NT2/D1 (cell line): ENCODE measurements at regions not wholly inside any gene's neighbourhood (a gene's known extent, or its start where the extent isn't known, plus 50 kb on each side); places are given as distances from the start of the nearest gene placed in this dataset.

Experiments used
- DNase-seq: peaks from one replicate; pipeline ENCODE4 v3.0.0-alpha.2; 2011; ENCODE audit warnings: low read depth, low spot score
- H3K27me3 ChIP-seq: 2 replicates; pipeline ENCODE4 v1.6.0; 2011; ENCODE audit warnings: mild to moderate bottlenecking; ENCODE audit not compliant: insufficient read length, insufficient read depth
- H3K36me3 ChIP-seq: 2 replicates; pipeline ENCODE4 v1.6.1; 2011; ENCODE audit warnings: mild to moderate bottlenecking, low read length, mixed read lengths; ENCODE audit not compliant: insufficient read depth, insufficient read length
- H3K4me1 ChIP-seq: 2 replicates; pipeline ENCODE4 v1.5.1; 2011; ENCODE audit not compliant: insufficient read depth, insufficient read length
- H3K4me3 ChIP-seq: 2 replicates; pipeline ENCODE4 v1.5.1; 2011; ENCODE audit warnings: low read depth; ENCODE audit not compliant: insufficient read length
- H3K9ac ChIP-seq: 2 replicates; pipeline ENCODE4 v1.6.0; 2011; ENCODE audit warnings: low read depth; ENCODE audit not compliant: insufficient read length
- H3K9me3 ChIP-seq: 2 replicates; pipeline ENCODE4 v1.5.1; 2011; ENCODE audit warnings: mild to moderate bottlenecking, low read length; ENCODE audit not compliant: insufficient read depth
- SUZ12 ChIP-seq: IDR thresholded peaks from 2 replicates; pipeline ENCODE4 v1.6.1; 2011; ENCODE audit not compliant: insufficient read length, insufficient read depth; ENCODE audit errors: extremely low read depth
- YY1 ChIP-seq: IDR thresholded peaks from 2 replicates; pipeline ENCODE4 v1.6.1; 2011; ENCODE audit not compliant: insufficient read length, insufficient read depth
- ZNF274 ChIP-seq: IDR thresholded peaks from 2 replicates; pipeline ENCODE4 v1.6.1; 2011; ENCODE audit warnings: mild to moderate bottlenecking, low read depth, low read length

- TF ChIP-seq YY1: no peak
- TF ChIP-seq SUZ12: no peak
- no peak for TF ChIP-seq ZNF274
- DNase-seq: no peak
- no peak overlapping the region for H3K9ac ChIP-seq
- H3K4me3 ChIP-seq: no peak overlapping the region
- peaks cover 3% of the 10 kb centered on the region for H3K27me3 ChIP-seq
- no peaks in the 10 kb centered on the region for H3K9me3 ChIP-seq
- H3K36me3 ChIP-seq: no peaks in the 10 kb centered on the region
- peaks cover 2% of the 10 kb centered on the region for H3K4me1 ChIP-seq
Measured at GRCh38 chr16:66300501-66300900, 66.0 kb upstream of the CDH5 start.

GRCh38 chr16:66300037-66300436 lies 66.5 kb upstream of the CDH5 start:
- no peak for TF ChIP-seq YY1
- TF ChIP-seq SUZ12: no peak
- no peak for TF ChIP-seq ZNF274
- no peaks in the 10 kb centered on the region for H3K36me3 ChIP-seq
- DNase-seq: no peak
- H3K4me1 ChIP-seq: peaks cover 2% of the 10 kb centered on the region
- peaks cover 3% of the 10 kb centered on the region for H3K27me3 ChIP-seq
- no peak overlapping the region for H3K4me3 ChIP-seq
- no peak overlapping the region for H3K9ac ChIP-seq
- H3K9me3 ChIP-seq: no peaks in the 10 kb centered on the region

GRCh38 chr16:66299349-66299748 lies 67.1 kb upstream of the CDH5 start:
- Histone ChIP-seq H3K4me1 (peaks cover 2% of the 10 kb centered on the region), H3K27me3 (peaks cover 3% of the 10 kb centered on the region), H3K9ac (no peak overlapping the region), H3K4me3 (no peak overlapping the region), H3K9me3 (no peaks in the 10 kb centered on the region), H3K36me3 (no peaks in the 10 kb centered on the region)
- DNase-seq: no peak
- TF ChIP-seq SUZ12 (no peak), ZNF274 (no peak), YY1 (no peak)

GRCh38 chr16:66298571-66299120 lies 67.8 kb upstream of the CDH5 start:
- TF ChIP-seq ZNF274: no peak
- TF ChIP-seq SUZ12: no peak
- no peak for TF ChIP-seq YY1
- Histone ChIP-seq H3K4me1 (peaks cover 2% of the 10 kb centered on the region), H3K4me3 (no peak overlapping the region), H3K9me3 (no peaks in the 10 kb centered on the region), H3K27me3 (peaks cover 3% of the 10 kb centered on the region), H3K9ac (no peak overlapping the region), H3K36me3 (no peaks in the 10 kb centered on the region)
- DNase-seq: no peak

GRCh38 chr16:66298006-66298405 lies 68.5 kb upstream of the CDH5 start:
- no peak overlapping the region for H3K9ac ChIP-seq
- H3K36me3 ChIP-seq: no peaks in the 10 kb centered on the region
- TF ChIP-seq ZNF274 (no peak), YY1 (no peak), SUZ12 (no peak)
- DNase-seq: no peak
- H3K4me1 ChIP-seq: peaks cover 2% of the 10 kb centered on the region
- no peak overlapping the region for H3K4me3 ChIP-seq
- no peaks in the 10 kb centered on the region for H3K9me3 ChIP-seq
- H3K27me3 ChIP-seq: peaks cover 7% of the 10 kb centered on the region

GRCh38 chr16:66296591-66296990 lies 69.9 kb upstream of the CDH5 start:
- Histone ChIP-seq H3K27me3 (peaks cover 4% of the 10 kb centered on the region), H3K9ac (no peak overlapping the region), H3K36me3 (no peaks in the 10 kb centered on the region), H3K4me3 (no peak overlapping the region), H3K9me3 (no peaks in the 10 kb centered on the region), H3K4me1 (peaks cover 2% of the 10 kb centered on the region)
- no peak for DNase-seq
- TF ChIP-seq ZNF274 (no peak), YY1 (no peak), SUZ12 (no peak)

GRCh38 chr16:66295761-66296546 lies 70.5 kb upstream of the CDH5 start:
- H3K4me1 ChIP-seq: peaks cover 2% of the 10 kb centered on the region
- no peak overlapping the region for H3K4me3 ChIP-seq
- no peak for DNase-seq
- no peak for TF ChIP-seq YY1
- no peak for TF ChIP-seq SUZ12
- TF ChIP-seq ZNF274: no peak
- H3K9ac ChIP-seq: no peak overlapping the region
- no peaks in the 10 kb centered on the region for H3K36me3 ChIP-seq
- H3K9me3 ChIP-seq: no peaks in the 10 kb centered on the region
- H3K27me3 ChIP-seq: peaks cover 4% of the 10 kb centered on the region
